ENCODE measurements at regions not wholly inside any gene's neighbourhood (a gene's known extent, or its start where the extent isn't known, plus 50 kb on each side); places are given as distances from the start of the nearest gene placed in this dataset.
"Not testable (repeated sequence)": the region's sequence is repeated elsewhere in the genome, so short reads cannot be mapped to it uniquely, and the experiment has no call there.

DNA sequence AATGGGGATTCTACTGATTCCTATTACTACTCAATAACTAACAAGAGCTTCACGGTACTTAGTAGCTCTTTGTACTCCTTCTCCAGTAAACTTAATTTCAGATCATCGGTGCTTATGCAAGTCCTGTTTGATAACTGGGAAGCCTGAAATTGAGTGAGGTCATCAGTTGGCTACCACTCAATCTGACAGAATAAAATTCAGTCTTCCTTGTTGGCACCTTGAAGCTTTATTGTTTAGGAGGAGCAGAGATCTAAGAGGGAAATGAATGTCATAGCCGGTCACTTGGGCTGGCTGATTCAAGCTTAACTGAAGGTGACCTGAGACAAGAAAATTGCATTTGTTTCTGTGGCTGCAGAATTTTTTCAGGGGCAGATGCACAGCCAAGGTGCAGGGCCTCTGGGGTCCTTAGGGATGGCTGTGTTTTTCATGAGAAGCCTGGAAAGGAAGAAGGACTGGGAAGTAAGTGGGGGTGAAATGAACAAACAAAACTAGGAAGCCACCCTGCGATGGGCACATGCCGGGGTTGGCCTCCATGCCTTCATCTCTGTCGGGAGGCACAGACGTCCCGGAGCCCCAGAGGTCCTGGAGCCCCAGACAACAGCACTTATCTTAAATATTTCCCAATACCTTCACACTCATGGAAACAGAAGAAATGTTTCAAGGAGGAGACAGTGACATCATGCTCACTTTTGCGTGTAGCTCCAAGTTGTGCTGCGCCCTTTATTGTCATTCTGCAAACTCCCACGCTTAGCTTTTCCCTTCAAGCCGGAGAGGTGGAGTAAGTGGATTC is 85.0 kb upstream of the KIF5B start:
- DNase-seq (ENCODE audit: low spot score), result no peak

DNA sequence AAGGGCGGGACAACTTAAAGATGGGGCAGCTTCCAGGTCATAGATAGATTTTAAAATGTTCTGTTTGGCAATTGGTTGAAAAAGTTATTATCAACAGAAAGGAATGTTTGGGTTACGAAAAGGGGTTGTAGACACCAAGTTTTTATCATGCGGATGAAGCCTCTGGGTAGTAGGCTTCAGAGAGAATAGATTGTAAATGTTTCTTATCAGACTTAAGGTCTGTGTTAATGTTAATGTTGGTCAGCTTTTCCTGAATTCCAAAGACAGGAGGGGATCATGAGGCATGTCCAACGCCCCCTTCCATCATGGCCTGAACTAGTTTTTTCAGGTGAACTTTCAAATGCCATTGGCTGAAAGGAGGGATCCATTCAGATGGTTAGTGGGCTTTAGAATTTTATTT is 84.2 kb upstream of the KIF5B start:
- no peak for DNase-seq (ENCODE audit: low spot score)

DNA sequence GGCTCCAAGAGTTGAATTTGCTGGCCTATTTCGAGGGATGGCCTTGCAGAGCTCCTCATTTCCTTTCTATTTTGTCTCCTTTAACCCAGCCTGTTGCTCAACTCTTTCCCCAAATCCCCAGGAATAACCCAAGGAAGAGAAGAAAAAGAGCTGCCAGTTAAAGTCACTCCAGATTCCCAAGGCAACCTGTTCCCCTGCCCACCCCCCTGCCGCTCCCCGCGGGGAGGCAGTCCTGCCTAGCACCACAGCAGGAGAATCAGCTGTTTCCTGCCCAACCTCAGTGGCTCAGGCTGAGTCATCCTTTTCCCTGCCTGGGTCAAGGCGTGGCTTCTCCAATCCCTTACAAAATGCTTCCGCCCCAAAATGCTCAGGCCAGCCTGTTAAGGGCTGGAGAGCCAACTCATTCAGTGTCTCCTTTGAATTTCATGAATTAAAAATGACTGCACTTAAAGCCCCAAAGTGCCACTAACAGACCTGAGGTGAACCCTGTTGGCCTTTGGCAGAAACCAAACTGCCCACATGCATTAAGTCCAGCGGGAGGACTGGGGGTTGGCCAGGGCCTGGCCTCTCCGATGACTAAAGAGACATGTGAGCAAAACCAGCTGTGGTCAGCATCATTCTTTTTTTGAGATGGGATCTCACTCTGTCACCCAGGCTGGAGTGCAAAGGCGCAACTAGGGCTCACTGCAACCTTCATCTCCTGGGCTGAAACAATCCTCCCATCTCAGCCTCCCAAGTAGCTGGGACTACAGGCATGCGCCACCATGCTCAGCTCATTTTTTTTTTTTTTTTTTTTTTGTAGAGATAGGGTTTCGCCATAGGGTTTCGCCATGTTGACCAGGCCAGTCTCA is 83.2 kb upstream of the KIF5B start:
- peak; percentile 49 for DNase-seq (ENCODE audit: low spot score)

DNA sequence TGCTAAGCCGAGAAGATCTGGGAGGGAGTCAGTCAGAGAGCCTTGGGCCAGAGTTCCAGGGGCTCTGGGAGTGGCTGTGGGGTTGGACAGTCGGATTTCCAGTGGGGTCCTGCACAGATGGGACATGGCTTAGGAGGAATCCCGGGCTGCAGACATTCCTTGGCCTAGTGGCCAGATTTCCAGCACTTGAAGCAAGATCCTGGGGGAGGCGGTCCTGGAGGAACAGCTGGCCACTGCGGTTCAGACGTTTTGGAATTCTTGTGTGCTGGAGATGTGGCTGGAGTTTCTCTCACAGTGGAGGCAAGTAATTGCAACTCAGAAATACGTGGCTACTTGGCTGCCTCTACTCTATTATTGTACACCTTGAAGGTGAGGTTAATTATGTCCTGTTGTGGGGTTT is 80.7 kb upstream of the KIF5B start:
- DNase-seq (ENCODE audit: low spot score), result not testable (repeated sequence)

DNA sequence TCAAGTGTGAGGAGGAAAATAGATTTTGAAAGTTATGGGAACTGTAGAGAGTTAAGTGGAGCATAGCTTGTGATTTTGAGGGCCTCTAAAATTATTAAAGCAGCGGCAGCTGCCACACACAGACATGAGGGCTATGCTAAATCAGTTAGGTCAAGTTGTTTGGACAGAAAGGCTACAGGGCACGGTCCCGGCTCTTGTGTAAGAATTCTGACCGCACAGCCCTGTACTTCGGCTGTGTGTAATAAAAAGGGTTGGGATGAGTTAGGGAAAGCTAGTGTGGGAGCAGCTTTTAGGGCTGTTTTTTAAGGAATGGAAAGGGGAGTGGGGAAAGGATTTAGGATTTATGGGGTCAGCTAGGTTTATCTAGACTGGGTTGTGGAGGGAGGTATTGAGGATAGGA is 79.6 kb upstream of the KIF5B start:
- DNase-seq (ENCODE audit: low spot score), result not testable (repeated sequence)

DNA sequence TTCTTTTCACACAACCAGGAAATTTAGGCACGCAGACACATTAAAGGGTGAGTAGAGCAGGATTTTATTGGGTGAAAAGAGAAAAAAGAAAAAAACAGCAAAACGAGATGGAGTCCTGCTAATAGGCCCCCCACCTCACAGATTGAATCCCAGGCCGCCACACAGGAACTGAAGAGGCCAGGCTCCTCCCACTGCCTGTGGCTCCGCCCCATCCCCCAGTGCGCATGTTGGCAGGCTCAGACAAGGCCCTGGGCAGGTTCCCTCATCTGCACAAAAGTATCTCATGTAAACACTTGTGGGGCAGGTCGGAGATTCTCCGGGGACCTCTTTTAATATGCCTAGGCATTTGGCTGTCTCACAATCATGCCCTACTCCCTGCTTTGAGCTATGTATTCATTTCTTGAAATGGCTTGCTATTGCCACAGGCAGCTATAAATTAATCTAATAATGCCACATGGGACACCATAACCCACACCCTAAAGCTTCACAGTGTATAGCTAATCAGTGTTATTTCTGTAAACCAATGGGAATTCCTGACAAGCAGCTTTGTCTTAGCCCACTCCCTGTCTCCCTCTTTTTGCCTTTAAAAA is 76.2 kb upstream of the KIF5B start:
- no peak for DNase-seq (ENCODE audit: low spot score)

DNA sequence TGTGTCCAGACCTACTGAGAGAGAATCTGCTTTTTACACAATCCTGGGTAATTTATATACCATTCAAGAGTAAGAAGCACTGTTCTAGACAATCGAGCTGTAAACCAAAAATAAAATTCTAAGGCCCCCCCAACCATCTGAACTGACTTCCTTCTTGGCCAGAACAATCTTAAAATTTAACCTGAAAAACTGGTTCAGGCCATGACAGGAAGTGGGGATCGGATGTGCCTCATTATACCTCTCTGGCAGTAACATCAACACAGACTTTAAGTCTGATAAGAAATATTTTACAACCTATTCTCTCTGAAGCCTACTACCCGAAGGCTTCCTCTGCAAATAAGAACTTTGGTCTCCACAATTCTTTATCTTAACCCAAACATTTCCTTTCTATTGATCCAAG is 75.2 kb upstream of the KIF5B start:
- DNase-seq (ENCODE audit: low spot score), result no peak

DNA sequence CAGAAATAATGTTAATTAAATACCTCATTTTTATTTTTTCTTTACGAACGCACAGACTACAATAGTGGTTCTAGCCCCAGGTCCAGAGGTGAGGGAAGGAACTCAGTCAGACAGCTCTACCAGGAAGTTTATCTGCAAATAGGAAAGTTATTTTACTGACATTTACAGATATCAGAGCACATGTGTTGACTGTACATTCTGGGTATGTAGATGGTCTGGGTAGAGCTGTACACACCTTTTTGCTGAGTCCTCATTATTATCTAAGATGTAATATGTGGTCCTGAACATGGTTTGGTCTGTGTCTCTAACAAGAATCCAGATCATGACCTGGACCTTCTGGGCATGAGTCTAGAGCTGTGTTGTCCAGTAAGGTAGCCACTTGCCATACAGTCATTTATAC is 74.6 kb upstream of the KIF5B start:
- DNase-seq (ENCODE audit: low spot score), result no peak

DNA sequence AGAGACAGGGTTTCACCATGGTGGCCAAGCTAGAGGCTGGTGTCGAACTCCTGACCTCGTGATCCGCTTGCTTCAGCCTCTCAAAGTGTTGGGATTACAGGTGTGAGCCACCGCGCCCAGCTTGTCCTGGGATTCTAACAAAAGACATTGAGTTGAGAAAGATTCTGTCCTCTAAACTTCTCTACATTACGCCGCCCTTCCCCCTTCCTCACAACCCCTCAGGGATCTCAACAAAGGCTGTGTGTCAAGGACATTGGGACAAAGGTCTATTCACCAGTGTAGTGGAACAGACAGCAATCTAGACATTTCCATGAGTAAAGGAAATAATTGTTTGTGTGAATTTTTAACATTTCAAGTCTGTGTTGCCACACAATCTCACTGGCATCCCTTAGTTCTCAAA is 68.8 kb upstream of the KIF5B start:
- DNase-seq (ENCODE audit: low spot score), result no peak

DNA sequence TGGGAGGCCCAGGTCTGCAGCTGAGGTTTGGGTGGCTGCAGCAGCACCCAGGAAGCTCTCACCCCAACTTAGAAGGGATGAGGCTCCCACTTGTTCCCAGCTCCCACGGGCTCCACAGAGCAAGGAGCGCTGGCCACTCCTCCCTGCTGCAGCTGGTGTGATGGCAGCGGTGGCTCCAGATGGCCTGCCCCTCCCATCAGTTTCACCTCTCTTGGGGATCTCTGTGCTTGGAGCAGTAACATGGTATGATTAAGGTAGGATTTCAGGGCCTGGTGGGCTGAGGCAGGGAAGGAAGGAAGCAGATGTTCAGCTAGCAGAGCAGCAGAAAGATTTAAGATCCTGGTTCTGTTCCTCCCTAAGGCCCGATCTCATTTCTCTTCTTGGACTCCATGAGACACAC is 66.8 kb upstream of the KIF5B start:
- no peak for DNase-seq (ENCODE audit: low spot score)

DNA sequence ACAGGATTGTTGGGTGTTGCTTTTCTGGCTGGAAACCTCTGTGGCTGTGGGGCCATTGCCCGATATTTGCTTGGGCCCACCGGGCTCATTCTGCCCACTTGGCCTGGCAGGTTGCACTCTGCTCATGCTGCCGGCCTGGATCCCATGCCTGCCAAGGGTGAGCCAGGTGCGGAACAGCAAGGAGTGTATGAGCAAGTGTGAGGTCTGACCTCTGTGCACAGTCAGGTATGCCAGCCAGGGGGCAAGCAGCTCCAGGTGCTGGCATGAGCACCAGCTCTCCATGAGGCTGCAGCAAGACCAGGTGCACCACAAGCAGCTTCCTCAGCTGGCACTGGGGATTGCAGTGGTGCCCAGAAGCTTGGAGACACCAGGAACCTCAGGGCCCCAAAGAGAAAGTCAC is 65.4 kb upstream of the KIF5B start:
- DNase-seq (ENCODE audit: low spot score), result no peak

DNA sequence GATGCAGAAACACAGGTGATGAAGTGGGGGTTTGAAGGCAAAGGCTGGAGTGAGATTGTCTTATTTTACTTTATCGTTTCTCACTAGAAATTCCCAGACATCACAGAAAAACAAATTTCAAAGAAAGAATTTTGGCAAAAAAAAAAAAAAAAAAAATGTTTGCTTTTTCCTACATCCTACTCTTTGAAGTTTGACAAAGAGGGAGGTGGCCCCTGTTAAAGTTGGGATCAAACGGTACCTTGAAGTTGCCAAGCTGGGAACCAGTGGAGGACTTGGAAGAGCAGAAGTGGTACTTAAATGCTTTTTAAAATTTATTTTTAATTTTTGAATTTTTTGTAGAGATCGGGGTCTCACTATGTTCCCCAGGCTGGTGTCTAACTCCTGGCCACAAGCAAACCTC is 63.9 kb upstream of the KIF5B start:
- DNase-seq (ENCODE audit: low spot score), result no peak

DNA sequence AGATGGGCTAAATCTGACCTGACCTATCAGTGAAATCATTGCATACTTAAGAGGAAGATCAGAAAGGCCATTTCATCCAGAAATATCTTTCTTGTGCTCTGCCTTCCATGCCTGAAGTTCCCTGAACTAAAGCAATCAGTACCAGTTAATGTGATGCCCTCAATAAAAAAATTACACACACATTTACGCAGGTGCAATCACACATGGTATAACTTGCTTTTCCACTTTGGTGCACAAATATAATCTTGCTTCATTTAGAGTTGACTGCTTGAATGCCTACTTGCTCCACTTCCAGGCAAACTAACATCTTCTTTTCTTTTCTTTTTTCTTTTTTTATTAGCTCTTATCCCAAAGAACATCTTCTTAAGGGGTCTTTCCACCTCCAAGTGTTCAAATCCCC is 58.3 kb upstream of the KIF5B start:
- DNase-seq (ENCODE audit: low spot score), result no peak

DNA sequence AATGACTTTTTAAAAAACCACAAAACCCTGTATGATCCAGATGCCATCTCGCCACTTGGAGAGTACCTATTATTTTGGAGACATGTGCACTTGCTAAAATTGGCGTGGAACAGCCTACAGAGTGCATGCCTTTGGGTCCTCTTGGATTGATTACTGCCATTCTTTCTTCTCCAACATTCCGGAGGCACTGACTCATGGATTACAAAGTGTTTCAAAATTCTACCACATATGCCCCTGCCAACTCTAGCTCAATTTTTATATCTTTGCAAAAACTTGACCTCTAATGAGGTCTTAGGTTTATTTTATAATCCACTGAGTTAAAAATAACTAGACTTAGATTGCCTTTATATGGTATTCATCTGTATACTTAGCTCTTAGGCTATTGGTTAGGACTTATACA is 55.8 kb upstream of the KIF5B start:
- no peak for DNase-seq (ENCODE audit: low spot score)

DNA sequence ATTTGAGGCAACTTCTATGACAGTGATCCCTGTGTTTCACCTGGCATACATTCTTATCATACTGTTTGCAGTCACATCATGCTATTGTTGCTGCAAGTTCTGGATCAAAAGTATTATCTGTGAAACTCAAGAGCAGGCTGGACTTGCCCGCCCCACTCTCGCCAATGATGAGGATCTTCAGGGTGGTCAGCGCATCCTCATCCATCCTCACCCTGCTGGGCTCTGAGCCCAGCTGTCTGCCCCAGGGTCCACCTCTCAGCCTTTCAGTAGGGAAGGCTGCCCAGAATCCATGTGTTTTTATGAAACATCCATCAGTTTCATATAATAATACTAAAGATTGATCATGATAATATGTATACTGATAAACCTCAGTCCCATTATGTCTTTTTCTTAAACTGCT is 55.4 kb upstream of the KIF5B start:
- DNase-seq (ENCODE audit: low spot score), result no peak

DNA sequence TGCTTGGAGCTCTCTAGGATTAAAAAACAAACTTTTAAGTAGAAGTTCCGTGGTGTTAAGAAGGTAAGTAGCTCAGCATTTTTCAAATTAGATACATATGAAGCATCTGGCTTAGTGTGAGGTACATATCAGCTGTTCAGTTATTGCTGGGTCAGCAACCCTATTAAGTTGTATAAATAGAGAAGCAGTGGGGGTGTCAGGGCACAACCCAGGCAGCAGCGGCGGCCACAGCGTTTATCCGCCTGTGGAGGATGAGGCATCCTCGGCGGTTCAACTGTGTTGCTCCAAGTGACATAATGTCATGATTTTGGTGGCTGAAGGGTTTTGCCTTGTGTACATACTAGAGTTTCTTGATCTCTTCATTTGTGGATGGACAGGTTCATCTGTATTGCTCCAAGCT is 54.6 kb upstream of the KIF5B start:
- no peak for DNase-seq (ENCODE audit: low spot score)

DNA sequence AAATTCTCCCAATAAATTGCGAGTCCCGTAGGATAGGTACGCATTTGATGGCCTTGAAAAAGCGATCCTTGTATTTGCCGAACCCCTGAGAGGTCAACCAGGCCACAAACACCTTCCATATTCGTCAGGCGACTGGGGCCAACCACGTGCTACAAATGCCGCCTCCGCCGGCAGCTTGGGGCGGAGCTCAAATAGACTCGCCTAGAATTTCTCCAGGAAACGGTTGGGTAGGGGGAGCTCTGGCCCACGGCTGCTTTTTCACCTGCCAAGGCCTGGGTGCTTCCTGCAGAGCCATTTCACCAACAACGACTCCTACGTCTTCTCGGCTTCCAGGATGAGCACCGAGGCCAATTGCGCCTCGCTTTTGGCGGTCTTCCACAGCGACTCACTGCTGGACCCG is 53.4 kb upstream of the KIF5B start:
- no peak for DNase-seq (ENCODE audit: low spot score)

All from activated CD4-positive, alpha-beta T cell treated with anti-CD3 and anti-CD28 coated beads, Interleukin-2, Interleukin-4, amounts not matched to agents 100 ng/mL and 50 ng/mL, durations not matched to agents 16 hours and 8 hours (primary cell).